Duodenal mucosa (tissue), 2 donors: ENCODE measurements at regions not wholly inside any gene's neighbourhood (a gene's known extent, or its start where the extent isn't known, plus 50 kb on each side); places are given as distances from the start of the nearest gene placed in this dataset.

Experiments
- H3K27ac ChIP-seq: one replicate; pipeline ENCODE4 v1.7.0; 2013; ENCODE audit warnings: low read depth, low read length
- H3K27me3 ChIP-seq, 2 donors: one replicate each; pipeline ENCODE4 v1.7.0; 2013; ENCODE audit warnings: low read length in 2 of 2, control low read depth in 1 of 2; ENCODE audit not compliant: insufficient read depth in 2 of 2, control insufficient read depth in 1 of 2
- H3K36me3 ChIP-seq, 2 donors: one replicate each; pipeline ENCODE4 v1.7.0; 2013; ENCODE audit warnings: low read length in 2 of 2, control low read depth in 1 of 2; ENCODE audit not compliant: insufficient read depth in 2 of 2, control insufficient read depth in 1 of 2
- H3K4me1 ChIP-seq, 2 donors: one replicate each; pipeline ENCODE4 v1.7.0; 2013; ENCODE audit warnings: low read length in 2 of 2, control low read depth in 1 of 2; ENCODE audit not compliant: insufficient read depth in 2 of 2, control insufficient read depth in 1 of 2
- H3K4me3 ChIP-seq, 2 donors: one replicate each; pipeline ENCODE4 v1.7.0; 2013; ENCODE audit warnings: low read length in 2 of 2, low read depth in 1 of 2
- H3K9ac ChIP-seq, 2 donors: one replicate each; pipeline ENCODE4 v1.7.0; 2013; ENCODE audit warnings: low read length in 2 of 2, low read depth in 1 of 2
- H3K9me3 ChIP-seq, 2 donors: one replicate each; pipeline ENCODE4 v1.7.0; 2013; ENCODE audit warnings: low read length in 2 of 2, control low read depth in 1 of 2; ENCODE audit not compliant: control insufficient read depth in 1 of 2

DNA sequence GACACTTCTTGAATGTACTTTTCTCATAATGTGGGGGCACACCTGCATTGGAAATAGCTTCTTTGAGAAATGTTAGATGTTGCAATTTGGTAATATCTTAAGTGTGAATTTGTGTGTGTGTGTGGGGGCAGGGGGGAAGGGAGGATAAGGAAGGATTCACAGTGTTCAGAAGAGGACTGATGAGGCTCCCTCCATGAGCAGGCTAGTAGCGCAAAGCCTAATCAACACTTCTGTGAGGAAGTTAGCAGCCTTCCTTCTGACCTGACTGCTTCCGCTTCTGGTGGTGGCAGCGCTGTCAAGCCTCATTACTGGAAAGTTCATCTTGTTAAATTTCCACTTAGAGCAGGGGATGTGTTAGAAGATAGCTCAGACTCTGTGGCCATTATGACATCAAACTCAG, 295.4 kb upstream of the SPRED2 start:
- Histone ChIP-seq H3K27ac (no peak overlapping the region), H3K4me3 (no peak overlapping the region), H3K4me1 (no peaks in the 10 kb centered on the region), H3K27me3 (peaks cover 0 to 2% of the 10 kb centered on the region in 2 donors), H3K9ac (no peak overlapping the region), H3K9me3 (no peaks in the 10 kb centered on the region), H3K36me3 (no peaks in the 10 kb centered on the region)

DNA sequence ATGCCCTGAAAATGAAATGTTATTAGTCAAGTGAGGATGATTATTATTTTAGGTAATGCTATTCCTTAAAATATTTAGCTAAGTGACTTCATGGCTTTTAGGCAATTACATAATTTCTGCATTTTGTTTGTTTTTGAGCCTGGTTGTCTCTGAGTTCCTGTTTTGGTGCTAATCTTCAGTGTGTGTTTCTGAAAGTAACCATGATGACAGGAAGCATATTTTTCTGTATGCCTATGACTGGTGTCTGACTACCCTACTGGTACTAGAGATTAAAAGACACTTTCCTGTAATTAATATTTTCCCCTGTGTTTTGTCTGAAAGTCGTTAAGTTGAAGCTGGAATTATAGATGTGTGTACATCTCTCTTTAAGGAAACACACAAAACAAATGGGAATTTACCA, 295.0 kb upstream of the SPRED2 start:
- Histone ChIP-seq H3K27ac (no peak overlapping the region), H3K4me3 (no peak overlapping the region), H3K36me3 (no peaks in the 10 kb centered on the region), H3K27me3 (peaks cover 0 to 2% of the 10 kb centered on the region in 2 donors), H3K9ac (no peak overlapping the region), H3K9me3 (no peaks in the 10 kb centered on the region), H3K4me1 (no peaks in the 10 kb centered on the region)

DNA sequence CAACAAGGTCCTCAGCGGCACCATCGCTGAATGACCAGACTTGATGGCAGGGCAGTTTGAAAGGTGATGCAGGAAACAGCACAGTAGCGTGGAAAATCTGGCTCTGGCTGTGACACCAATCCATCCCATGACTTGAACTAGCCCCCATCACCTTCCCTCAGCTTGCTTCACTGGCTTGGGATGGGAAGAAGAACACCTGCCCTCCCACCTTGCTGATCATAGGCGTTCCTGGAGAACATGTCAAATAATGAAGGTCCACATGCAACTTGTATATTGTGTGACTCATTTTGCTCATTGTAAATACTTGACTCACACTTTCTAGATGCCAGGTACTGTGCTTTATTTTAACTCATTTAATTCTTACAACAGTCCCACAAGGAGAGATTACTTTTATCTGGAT, 292.4 kb upstream of the SPRED2 start:
- H3K9me3 ChIP-seq = no peaks in the 10 kb centered on the region
- H3K36me3 ChIP-seq = no peaks in the 10 kb centered on the region
- H3K27me3 ChIP-seq = peaks cover 0 to 2% of the 10 kb centered on the region in 2 donors
- no peak overlapping the region for H3K27ac ChIP-seq
- no peaks in the 10 kb centered on the region for H3K4me1 ChIP-seq
- H3K9ac ChIP-seq = no peak overlapping the region
- no peak overlapping the region for H3K4me3 ChIP-seq

DNA sequence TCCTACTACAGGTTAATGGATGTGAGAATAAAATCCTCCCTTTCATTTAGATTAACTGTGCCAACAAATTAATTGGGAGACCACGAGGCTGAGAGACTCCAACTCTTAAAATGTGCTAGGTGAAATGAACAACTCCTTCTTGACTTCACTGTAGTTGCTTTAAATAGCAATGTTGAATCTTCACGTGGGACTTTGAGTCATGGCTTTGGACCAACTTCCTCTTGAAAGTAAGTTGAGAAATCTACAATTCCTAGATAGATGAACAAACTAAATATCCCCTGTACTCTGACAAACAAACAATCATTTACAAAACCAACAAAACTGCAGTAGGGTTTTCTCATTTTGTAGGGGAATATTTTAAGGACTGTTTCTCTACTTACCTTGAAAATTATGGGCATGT, 291.9 kb upstream of the SPRED2 start:
- Histone ChIP-seq H3K27ac (no peak overlapping the region), H3K36me3 (no peaks in the 10 kb centered on the region), H3K9me3 (no peaks in the 10 kb centered on the region), H3K4me1 (no peaks in the 10 kb centered on the region), H3K9ac (no peak overlapping the region), H3K27me3 (peaks cover 0 to 2% of the 10 kb centered on the region in 2 donors), H3K4me3 (no peak overlapping the region)

DNA sequence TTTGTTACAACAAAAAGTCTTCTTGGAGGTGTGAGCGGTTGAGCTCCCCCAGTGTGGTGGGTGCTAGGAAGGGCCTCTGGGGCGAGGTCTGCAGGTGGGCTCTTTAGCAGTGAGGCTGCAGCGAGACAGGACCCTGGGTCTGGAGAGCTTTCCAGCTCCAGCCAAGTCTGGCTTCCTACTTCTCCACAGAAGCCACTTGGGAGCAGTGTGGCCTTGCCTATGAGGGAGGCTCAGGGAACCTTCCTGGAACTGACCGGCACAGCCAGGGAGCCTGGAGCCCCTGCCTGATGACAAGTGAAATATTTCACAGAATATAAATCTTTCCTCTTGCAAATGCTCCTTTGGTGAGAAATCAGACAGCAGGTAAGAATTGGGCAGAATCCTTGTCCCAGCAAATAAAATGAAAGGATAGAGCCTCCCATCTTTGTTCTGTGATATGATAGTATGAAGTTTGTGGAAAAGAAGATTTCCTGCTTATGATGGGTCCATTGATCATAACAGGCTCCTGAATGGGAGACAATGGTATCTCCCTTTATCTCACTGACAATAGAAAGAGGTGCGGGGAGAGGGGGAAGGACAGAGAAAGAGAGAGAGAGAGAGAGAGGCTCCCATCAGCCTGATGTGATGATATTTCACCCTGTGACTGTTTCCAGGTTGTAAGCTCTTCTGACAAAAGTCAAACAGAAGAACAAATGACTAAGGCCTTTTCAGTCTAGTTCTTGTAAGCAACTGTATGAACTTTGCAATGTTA, 289.8 kb upstream of the SPRED2 start:
- H3K4me1 ChIP-seq = no peaks in the 10 kb centered on the region
- H3K27me3 ChIP-seq = peaks cover 0 to 2% of the 10 kb centered on the region in 2 donors
- no peak overlapping the region for H3K27ac ChIP-seq
- no peaks in the 10 kb centered on the region for H3K9me3 ChIP-seq
- no peak overlapping the region for H3K9ac ChIP-seq
- no peaks in the 10 kb centered on the region for H3K36me3 ChIP-seq
- H3K4me3 ChIP-seq = no peak overlapping the region

DNA sequence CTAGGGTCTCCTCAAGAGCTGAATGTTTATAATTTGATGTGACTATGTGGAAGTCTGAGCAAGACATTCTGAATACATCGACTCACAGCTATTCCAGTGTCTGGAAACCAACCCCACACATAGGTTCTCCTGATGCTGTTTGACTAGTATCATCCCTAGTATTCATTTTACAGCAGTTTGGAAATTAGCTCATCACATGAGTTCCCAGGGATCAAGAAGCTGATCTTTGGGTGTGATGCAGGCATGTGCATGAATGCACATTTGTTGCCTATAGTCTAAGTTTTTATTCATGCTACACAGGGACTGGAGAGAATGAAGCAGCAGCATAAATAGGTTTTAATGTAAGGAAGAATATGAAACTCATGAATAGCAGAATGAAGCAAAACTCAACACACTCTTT, 284.3 kb upstream of the SPRED2 start:
- Histone ChIP-seq H3K4me1 (no peaks in the 10 kb centered on the region), H3K27me3 (no peaks in the 10 kb centered on the region), H3K9me3 (no peaks in the 10 kb centered on the region), H3K27ac (no peak overlapping the region), H3K4me3 (no peak overlapping the region), H3K36me3 (no peaks in the 10 kb centered on the region), H3K9ac (no peak overlapping the region)

DNA sequence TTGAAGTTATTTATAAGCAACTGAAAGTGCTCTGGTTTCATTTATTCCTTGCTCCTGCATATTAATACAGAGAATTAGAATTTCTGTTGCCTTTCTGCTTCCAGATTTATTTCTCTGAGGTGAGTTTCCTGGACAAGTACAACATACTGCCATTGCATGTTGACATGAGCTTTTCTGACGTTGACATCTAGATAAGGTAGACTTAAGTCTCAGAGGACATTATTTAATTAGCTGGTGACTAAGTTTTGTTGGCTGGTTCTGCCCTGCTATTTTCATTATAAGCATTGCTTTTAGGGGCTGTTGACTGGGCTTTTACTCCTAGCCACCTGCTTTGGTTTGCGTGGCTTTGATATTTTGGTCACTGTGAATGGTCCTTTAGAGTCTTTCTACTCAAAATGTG, 282.9 kb upstream of the SPRED2 start:
- Histone ChIP-seq H3K4me1 (no peaks in the 10 kb centered on the region), H3K9ac (no peak overlapping the region), H3K4me3 (no peak overlapping the region), H3K36me3 (no peaks in the 10 kb centered on the region), H3K27ac (no peak overlapping the region), H3K27me3 (no peaks in the 10 kb centered on the region), H3K9me3 (no peaks in the 10 kb centered on the region)

DNA sequence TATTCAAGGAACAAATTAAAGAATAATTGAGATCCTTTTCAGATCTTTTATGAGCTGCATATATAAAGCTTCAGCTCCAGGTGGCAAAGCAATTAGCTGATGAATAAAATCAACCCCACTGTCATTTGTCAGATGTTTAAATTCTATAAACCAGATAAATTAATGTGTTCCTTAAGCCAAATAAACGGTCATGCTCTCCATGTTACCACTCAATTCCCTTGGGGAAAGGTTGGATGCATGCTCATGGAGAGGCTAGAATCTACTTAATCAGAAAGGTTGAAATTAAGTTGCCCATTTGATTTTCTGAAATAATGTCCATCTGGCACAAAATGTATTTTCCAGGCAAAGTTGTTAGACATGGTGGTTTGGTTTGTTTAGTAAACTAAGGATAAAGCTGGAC, 282.5 kb upstream of the SPRED2 start:
- Histone ChIP-seq H3K27ac (no peak overlapping the region), H3K9ac (no peak overlapping the region), H3K4me3 (no peak overlapping the region), H3K36me3 (no peaks in the 10 kb centered on the region), H3K4me1 (no peaks in the 10 kb centered on the region), H3K27me3 (no peaks in the 10 kb centered on the region), H3K9me3 (no peaks in the 10 kb centered on the region)

DNA sequence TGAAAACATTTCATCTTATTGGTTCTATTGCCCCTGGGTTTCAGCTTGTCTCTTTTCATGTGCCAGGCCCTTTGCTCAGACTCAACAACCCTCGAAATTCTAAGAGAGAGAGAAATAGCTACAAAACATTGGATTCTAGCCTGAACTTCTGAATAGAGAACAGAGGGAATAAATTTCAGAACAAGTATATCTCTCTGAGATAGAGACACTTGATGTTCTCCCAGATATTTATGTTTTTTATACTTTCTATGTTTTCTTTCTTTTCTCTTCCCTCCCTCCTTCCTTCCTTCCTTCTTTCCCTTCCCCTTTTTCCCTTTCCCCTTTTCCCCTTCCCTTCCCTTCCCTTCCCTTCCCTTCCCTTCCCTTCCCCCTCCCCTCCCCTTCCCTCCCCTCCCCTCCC, 279.5 kb upstream of the SPRED2 start:
- Histone ChIP-seq H3K9me3 (no peaks in the 10 kb centered on the region), H3K4me1 (no peaks in the 10 kb centered on the region), H3K9ac (no peak overlapping the region), H3K36me3 (no peaks in the 10 kb centered on the region), H3K27me3 (no peaks in the 10 kb centered on the region), H3K4me3 (no peak overlapping the region), H3K27ac (no peak overlapping the region)

DNA sequence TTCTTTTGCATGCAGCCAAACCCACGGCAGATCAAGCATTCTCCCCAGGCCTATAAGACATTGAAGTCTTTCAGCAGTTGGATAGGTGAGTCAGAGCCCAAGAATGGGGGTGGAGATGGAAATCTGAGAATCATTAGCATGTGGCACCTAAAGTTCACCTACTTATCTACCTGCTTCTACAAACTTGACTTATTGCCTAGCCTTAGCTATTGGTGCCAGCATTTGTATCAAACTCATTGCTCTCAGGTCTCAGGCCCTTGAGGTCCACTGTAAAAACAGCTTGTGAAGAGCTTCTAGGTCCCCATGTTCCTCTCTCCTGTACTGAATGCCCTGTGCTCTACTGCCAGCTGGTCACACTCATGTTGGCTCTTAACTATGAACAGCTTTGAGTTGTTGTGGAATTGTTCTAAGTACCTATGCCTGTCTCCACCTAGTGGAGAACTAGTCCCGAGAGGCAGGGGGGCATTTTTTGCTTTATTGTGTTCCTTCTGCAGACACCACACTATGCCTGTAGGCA, 278.4 kb upstream of the SPRED2 start:
- no peaks in the 10 kb centered on the region for H3K4me1 ChIP-seq
- no peak overlapping the region for H3K9ac ChIP-seq
- no peaks in the 10 kb centered on the region for H3K36me3 ChIP-seq
- H3K27me3 ChIP-seq = no peaks in the 10 kb centered on the region
- no peak overlapping the region for H3K27ac ChIP-seq
- H3K4me3 ChIP-seq = no peak overlapping the region
- H3K9me3 ChIP-seq = no peaks in the 10 kb centered on the region
